Ectodermal cell (in vitro differentiated cells): ENCODE measurements at regions not wholly inside any gene's neighbourhood (a gene's known extent, or its start where the extent isn't known, plus 50 kb on each side); places are given as distances from the start of the nearest gene placed in this dataset.

Experiments used
- H3K27ac ChIP-seq: 2 replicates; pipeline ENCODE4 v1.7.0; 2013; ENCODE audit warnings: mild to moderate bottlenecking, low read depth, low read length; ENCODE audit not compliant: insufficient read depth, poor library complexity, severe bottlenecking
- H3K27me3 ChIP-seq: 2 replicates; pipeline ENCODE4 v1.7.0; 2013; ENCODE audit warnings: mild to moderate bottlenecking, low read length; ENCODE audit not compliant: insufficient read depth, control insufficient read depth, poor library complexity, severe bottlenecking
- H3K36me3 ChIP-seq: one replicate; pipeline ENCODE4 v1.7.0; 2013; ENCODE audit warnings: low read length; ENCODE audit not compliant: control insufficient read depth, insufficient read depth
- H3K4me1 ChIP-seq: one replicate; pipeline ENCODE4 v1.7.0; 2013; ENCODE audit warnings: low read length; ENCODE audit not compliant: control insufficient read depth, insufficient read depth
- H3K4me3 ChIP-seq: 2 replicates; pipeline ENCODE4 v1.7.0; 2013; ENCODE audit warnings: low read depth, low read length, control low read depth; ENCODE audit not compliant: insufficient read depth
- H3K9me3 ChIP-seq: 2 replicates; pipeline ENCODE4 v1.7.0; 2013; ENCODE audit warnings: mild to moderate bottlenecking, low read length, moderate library complexity; ENCODE audit not compliant: control insufficient read depth
- WGBS, 2 experiments: methylation state at CpG; one replicate each; pipeline ENCODE4 v1.1.7; 2013; ENCODE audit warnings: missing lambda C conversion rate in 2 of 2; 5-methylcytosine and 5-hydroxymethylcytosine counted together

GRCh38 chr22:48154169-48154942 is 1391.9 kb downstream of the TBC1D22A start:
- Histone ChIP-seq H3K9me3 (no peaks in the 10 kb centered on the region), H3K27ac (no peak overlapping the region), H3K4me1 (no peaks in the 10 kb centered on the region), H3K36me3 (no peaks in the 10 kb centered on the region), H3K27me3 (no peaks in the 10 kb centered on the region), H3K4me3 (no peak overlapping the region)
- WGBS, 2 experiments: 94 to 97% methylated on average over 18 of the region's 18 CpGs

GRCh38 chr22:48153726-48154125 is 1391.3 kb downstream of the TBC1D22A start:
- no peak overlapping the region for H3K4me3 ChIP-seq
- 94 to 96% methylated on average over 10 of the region's 10 CpGs for whole genome bisulfite sequencing, 2 experiments
- no peaks in the 10 kb centered on the region for H3K27me3 ChIP-seq
- no peaks in the 10 kb centered on the region for H3K36me3 ChIP-seq
- H3K27ac ChIP-seq: no peak overlapping the region
- H3K9me3 ChIP-seq: no peaks in the 10 kb centered on the region
- H3K4me1 ChIP-seq: no peaks in the 10 kb centered on the region

GRCh38 chr22:48152916-48153315 is 1390.5 kb downstream of the TBC1D22A start:
- H3K4me3 ChIP-seq: no peak overlapping the region
- 91% methylated on average over 16 of the region's 16 CpGs for WGBS, 2 experiments
- no peaks in the 10 kb centered on the region for H3K9me3 ChIP-seq
- no peaks in the 10 kb centered on the region for H3K27me3 ChIP-seq
- H3K27ac ChIP-seq: no peak overlapping the region
- no peaks in the 10 kb centered on the region for H3K36me3 ChIP-seq
- H3K4me1 ChIP-seq: no peaks in the 10 kb centered on the region

GRCh38 chr22:48152164-48152775 is 1389.8 kb downstream of the TBC1D22A start:
- Histone ChIP-seq H3K36me3 (no peaks in the 10 kb centered on the region), H3K4me1 (peaks cover 2% of the 10 kb centered on the region), H3K4me3 (no peak overlapping the region), H3K9me3 (no peaks in the 10 kb centered on the region), H3K27ac (no peak overlapping the region), H3K27me3 (no peaks in the 10 kb centered on the region)
- WGBS, 2 experiments: 88 to 91% methylated on average over 16 of the region's 16 CpGs

- Histone ChIP-seq H3K27me3 (no peaks in the 10 kb centered on the region), H3K4me1 (peaks cover 7% of the 10 kb centered on the region), H3K36me3 (no peaks in the 10 kb centered on the region), H3K27ac (no peak overlapping the region), H3K4me3 (no peak overlapping the region), H3K9me3 (no peaks in the 10 kb centered on the region)
- WGBS, 2 experiments: 88 to 95% methylated on average over 9 of the region's 9 CpGs
Observed at GRCh38 chr22:48151641-48152040, 1389.2 kb downstream of the TBC1D22A start.

- Histone ChIP-seq H3K9me3 (no peaks in the 10 kb centered on the region), H3K27me3 (no peaks in the 10 kb centered on the region), H3K4me3 (no peak overlapping the region), H3K27ac (no peak overlapping the region), H3K4me1 (peaks cover 7% of the 10 kb centered on the region), H3K36me3 (no peaks in the 10 kb centered on the region)
- 81 to 83% methylated on average over 9 of the region's 9 CpGs for WGBS, 2 experiments
Observed at GRCh38 chr22:48147831-48148230, 1385.4 kb downstream of the TBC1D22A start.

- H3K27ac ChIP-seq: no peak overlapping the region
- H3K9me3 ChIP-seq: no peaks in the 10 kb centered on the region
- no peaks in the 10 kb centered on the region for H3K36me3 ChIP-seq
- peaks cover 7% of the 10 kb centered on the region for H3K4me1 ChIP-seq
- H3K4me3 ChIP-seq: no peak overlapping the region
- no peaks in the 10 kb centered on the region for H3K27me3 ChIP-seq
- WGBS, 2 experiments: 15 to 25% methylated on average over 4 of the region's 4 CpGs
Observed at GRCh38 chr22:48147404-48147803, 1385.0 kb downstream of the TBC1D22A start.

- H3K27me3 ChIP-seq: no peaks in the 10 kb centered on the region
- no peak overlapping the region for H3K4me3 ChIP-seq
- H3K4me1 ChIP-seq: peaks cover 7% of the 10 kb centered on the region
- H3K27ac ChIP-seq: no peak overlapping the region
- WGBS, 2 experiments: 92 to 93% methylated on average over 6 of the region's 6 CpGs
- H3K9me3 ChIP-seq: no peaks in the 10 kb centered on the region
- no peaks in the 10 kb centered on the region for H3K36me3 ChIP-seq
Observed at GRCh38 chr22:48146426-48146825, 1384.0 kb downstream of the TBC1D22A start.

GRCh38 chr22:48145738-48146137 is 1383.3 kb downstream of the TBC1D22A start:
- Histone ChIP-seq H3K9me3 (no peaks in the 10 kb centered on the region), H3K36me3 (no peaks in the 10 kb centered on the region), H3K27me3 (no peaks in the 10 kb centered on the region), H3K4me3 (no peak overlapping the region), H3K27ac (no peak overlapping the region), H3K4me1 (peaks cover 7% of the 10 kb centered on the region)
- 86 to 92% methylated on average over 7 of the region's 7 CpGs for WGBS, 2 experiments

GRCh38 chr22:48144318-48144717 is 1381.9 kb downstream of the TBC1D22A start:
- whole genome bisulfite sequencing, 2 experiments: 90 to 93% methylated on average over 4 of the region's 4 CpGs
- peaks cover 7% of the 10 kb centered on the region for H3K4me1 ChIP-seq
- H3K4me3 ChIP-seq: no peak overlapping the region

More at GRCh38 chr22:48144318-48144717, 1381.9 kb downstream of the TBC1D22A start:
- Histone ChIP-seq H3K36me3 (no peaks in the 10 kb centered on the region), H3K27ac (no peak overlapping the region), H3K27me3 (no peaks in the 10 kb centered on the region), H3K9me3 (no peaks in the 10 kb centered on the region)
